Suprapubic skin (tissue), 4 donors: ENCODE measurements at regions not wholly inside any gene's neighbourhood (a gene's known extent, or its start where the extent isn't known, plus 50 kb on each side); places are given as distances from the start of the nearest gene placed in this dataset.

Source experiments
- DNase-seq, 2 donors: peaks; one replicate each; pipeline ENCODE4 v3.0.0-alpha.2; 2019; ENCODE audit warnings: low spot score in 2 of 2
- H3K27ac ChIP-seq: fragments of 200-600 bp; sonication (generic); one replicate; pipeline ENCODE4 v1.5.1; 2019
- H3K27me3 ChIP-seq: fragments of 200-600 bp; sonication (generic); one replicate; pipeline ENCODE4 v1.5.1; 2019
- H3K36me3 ChIP-seq: fragments of 200-600 bp; sonication (generic); one replicate; pipeline ENCODE4 v1.5.1; 2019
- H3K4me1 ChIP-seq: fragments of 200-600 bp; sonication (generic); one replicate; pipeline ENCODE4 v1.5.1; 2019
- H3K4me3 ChIP-seq: fragments of 200-600 bp; sonication (generic); one replicate; pipeline ENCODE4 v1.5.1; 2019; ENCODE audit warnings: mild to moderate bottlenecking
- H3K9me3 ChIP-seq: fragments of 200-600 bp; sonication (generic); one replicate; pipeline ENCODE4 v1.5.1; 2019
- EP300 ChIP-seq: sonication (generic); formaldehyde crosslinking; IDR thresholded peaks from one replicate; pipeline ENCODE4 v1.6.1; 2017; ENCODE audit warnings: antibody characterized with exemption
- POLR2A ChIP-seq, 2 donors: fragments of 450-650 bp; IDR thresholded peaks; one replicate each; pipeline ENCODE4 v1.6.1; 2017; ENCODE audit warnings: antibody characterized with exemption in 2 of 2, mild to moderate bottlenecking in 2 of 2, moderate library complexity in 2 of 2
- POLR2AphosphoS5 ChIP-seq, 3 donors: sonication (generic); formaldehyde crosslinking; IDR thresholded peaks; one replicate each; pipeline ENCODE4 v1.6.1; 2017; ENCODE audit warnings: antibody characterized with exemption in 3 of 3
- WGBS: methylation state at CpG from one replicate; pipeline ENCODE4 v1.1.5; 2018; 5-methylcytosine and 5-hydroxymethylcytosine counted together
- TF ChIP-seq, protein P1 (sequence below), 2 donors: fragments of 200-600 bp in 1 of 2; fragments of 450-650 bp in 1 of 2; sonication (generic) in 1 of 2; IDR thresholded peaks; one replicate each; pipeline ENCODE4 v1.5.1; 2016 to 2019; ENCODE audit warnings: antibody characterized with exemption in 2 of 2, mild to moderate bottlenecking in 1 of 2, moderate library complexity in 1 of 2

DNA sequence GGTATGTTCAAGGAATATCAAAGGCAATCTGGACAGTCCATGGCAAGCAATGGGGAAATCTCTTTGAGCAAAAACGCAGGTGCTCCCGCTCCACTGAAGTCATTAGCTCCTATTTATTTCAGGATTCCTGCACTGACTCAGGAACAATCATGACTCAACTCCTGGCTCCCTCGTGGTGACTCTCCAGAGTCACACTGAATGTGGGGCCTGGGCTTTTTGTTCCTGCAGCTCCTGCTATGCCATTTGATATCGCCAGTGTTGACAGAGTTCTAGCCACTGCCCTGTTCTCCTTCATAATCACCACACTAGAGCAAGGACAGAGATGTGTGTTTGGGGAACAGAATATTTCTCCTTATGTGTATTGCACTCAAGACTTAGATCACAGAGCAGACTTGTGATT lies 187.2 kb upstream of the ZNF462 start:
- Histone ChIP-seq H3K4me1 (no peaks in the 10 kb centered on the region), H3K27me3 (no peaks in the 10 kb centered on the region), H3K9me3 (no peaks in the 10 kb centered on the region), H3K27ac (no peak overlapping the region), H3K4me3 (no peak overlapping the region), H3K36me3 (no peaks in the 10 kb centered on the region)
- DNase-seq: no peak
- 87% methylated on average over 4 of the region's 4 CpGs for whole genome bisulfite sequencing
- TF ChIP-seq POLR2AphosphoS5 (IDR thresholded peaks at IDR 0.05): no peak
- TF ChIP-seq POLR2A (IDR thresholded peaks at IDR 0.05): no peak
- no peak for TF ChIP-seq EP300
- TF ChIP-seq, protein P1, sequence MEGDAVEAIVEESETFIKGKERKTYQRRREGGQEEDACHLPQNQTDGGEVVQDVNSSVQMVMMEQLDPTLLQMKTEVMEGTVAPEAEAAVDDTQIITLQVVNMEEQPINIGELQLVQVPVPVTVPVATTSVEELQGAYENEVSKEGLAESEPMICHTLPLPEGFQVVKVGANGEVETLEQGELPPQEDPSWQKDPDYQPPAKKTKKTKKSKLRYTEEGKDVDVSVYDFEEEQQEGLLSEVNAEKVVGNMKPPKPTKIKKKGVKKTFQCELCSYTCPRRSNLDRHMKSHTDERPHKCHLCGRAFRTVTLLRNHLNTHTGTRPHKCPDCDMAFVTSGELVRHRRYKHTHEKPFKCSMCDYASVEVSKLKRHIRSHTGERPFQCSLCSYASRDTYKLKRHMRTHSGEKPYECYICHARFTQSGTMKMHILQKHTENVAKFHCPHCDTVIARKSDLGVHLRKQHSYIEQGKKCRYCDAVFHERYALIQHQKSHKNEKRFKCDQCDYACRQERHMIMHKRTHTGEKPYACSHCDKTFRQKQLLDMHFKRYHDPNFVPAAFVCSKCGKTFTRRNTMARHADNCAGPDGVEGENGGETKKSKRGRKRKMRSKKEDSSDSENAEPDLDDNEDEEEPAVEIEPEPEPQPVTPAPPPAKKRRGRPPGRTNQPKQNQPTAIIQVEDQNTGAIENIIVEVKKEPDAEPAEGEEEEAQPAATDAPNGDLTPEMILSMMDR (IDR thresholded peaks at IDR 0.05): no peak

DNA sequence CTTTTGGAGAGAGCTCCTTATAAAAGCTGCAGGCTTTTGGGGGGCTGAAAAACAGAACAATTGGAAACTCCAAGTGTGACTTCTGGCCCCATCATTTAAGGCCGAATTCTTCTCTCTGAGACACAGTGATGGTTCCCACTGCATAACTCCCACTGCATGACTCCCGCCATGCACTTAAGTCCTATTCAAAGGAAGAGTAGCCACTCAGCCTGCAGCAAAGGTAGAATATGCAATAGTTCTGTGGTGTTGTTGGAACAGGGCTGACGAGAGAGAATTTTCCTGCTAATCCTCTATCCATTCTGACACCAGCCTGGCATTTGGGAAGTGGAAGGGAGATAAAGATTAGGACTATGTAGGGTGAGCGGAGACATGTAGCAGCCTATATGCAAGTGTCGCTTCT lies 185.6 kb upstream of the ZNF462 start:
- Histone ChIP-seq H3K4me1 (no peaks in the 10 kb centered on the region), H3K27me3 (no peaks in the 10 kb centered on the region), H3K4me3 (no peak overlapping the region), H3K27ac (no peak overlapping the region), H3K36me3 (no peaks in the 10 kb centered on the region), H3K9me3 (no peaks in the 10 kb centered on the region)
- no peak for DNase-seq
- TF ChIP-seq EP300: no peak
- TF ChIP-seq, protein P1 (IDR thresholded peaks at IDR 0.05): no peak
- WGBS: 96% methylated on average over 5 of the region's 5 CpGs

DNA sequence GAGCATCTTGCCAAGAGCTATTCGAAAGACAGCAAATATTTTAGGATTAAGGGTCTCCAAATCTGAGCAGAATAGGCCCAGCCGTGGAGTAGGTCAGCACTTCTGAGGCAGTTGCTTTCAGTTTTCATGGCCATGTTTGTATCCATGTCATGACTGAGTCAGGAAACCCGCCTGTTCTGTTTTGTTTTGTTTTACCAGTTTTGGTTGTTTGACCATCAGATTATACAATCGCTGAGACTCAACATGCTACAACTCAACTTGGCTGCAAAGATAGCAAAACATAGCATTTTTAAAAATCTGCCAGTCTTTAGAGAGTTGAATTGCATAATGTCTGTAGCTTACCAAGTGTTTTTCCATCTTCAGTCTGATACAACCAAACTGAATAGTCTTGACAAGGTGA lies 185.1 kb upstream of the ZNF462 start:
- H3K36me3 ChIP-seq: no peaks in the 10 kb centered on the region
- H3K4me1 ChIP-seq: no peaks in the 10 kb centered on the region
- H3K27me3 ChIP-seq: no peaks in the 10 kb centered on the region
- TF ChIP-seq POLR2AphosphoS5 (IDR thresholded peaks at IDR 0.05) (no peak), EP300 (no peak), POLR2A (IDR thresholded peaks at IDR 0.05) (no peak)
- TF ChIP-seq, protein P1 (IDR thresholded peaks at IDR 0.05): no peak
- DNase-seq: no peak
- 80% methylated on average over 4 of the region's 4 CpGs for WGBS
- no peaks in the 10 kb centered on the region for H3K9me3 ChIP-seq
- no peak overlapping the region for H3K4me3 ChIP-seq
- H3K27ac ChIP-seq: no peak overlapping the region

DNA sequence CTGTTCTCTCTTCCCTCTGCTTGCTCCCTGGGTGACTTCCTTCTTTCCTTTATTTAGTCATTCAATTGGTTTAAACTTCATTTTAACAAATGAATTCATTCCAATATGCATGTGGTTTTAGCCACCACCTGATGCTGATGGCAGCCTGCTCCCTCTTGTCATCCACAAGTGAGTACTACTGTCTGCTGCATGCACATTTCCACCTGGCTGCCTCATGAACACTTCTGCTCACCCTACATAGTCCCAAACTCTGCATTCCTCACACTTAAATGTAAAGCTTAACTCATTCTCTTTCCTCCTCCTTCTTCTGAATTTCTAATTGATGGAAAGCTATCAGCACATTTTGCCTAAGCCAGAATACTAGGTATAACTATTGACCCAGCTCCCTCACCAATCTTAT lies 184.7 kb upstream of the ZNF462 start:
- no peaks in the 10 kb centered on the region for H3K27me3 ChIP-seq
- no peaks in the 10 kb centered on the region for H3K4me1 ChIP-seq
- DNase-seq: no peak

DNA sequence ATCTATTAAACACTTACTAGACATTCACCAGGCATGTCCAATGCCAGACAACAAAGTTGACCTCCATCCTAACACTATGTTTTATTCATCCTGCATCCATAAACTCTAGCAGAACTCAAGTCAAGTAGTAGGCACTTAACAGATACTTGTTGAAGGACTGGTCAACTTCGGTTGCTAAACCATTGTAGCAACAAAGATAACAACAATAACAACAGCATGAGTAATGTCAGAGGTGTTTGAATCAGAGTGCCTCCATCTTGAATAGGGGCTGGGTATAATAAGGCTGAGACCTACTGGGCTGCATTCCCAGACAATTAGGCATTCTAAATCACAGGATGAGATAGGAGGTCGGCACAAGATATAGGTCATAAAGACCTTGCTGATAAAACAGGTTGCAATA lies 180.5 kb upstream of the ZNF462 start:
- Histone ChIP-seq H3K4me3 (no peak overlapping the region), H3K4me1 (no peaks in the 10 kb centered on the region), H3K36me3 (no peaks in the 10 kb centered on the region), H3K9me3 (no peaks in the 10 kb centered on the region), H3K27me3 (no peaks in the 10 kb centered on the region), H3K27ac (no peak overlapping the region)
- TF ChIP-seq POLR2A (IDR thresholded peaks at IDR 0.05) (no peak), EP300 (no peak), POLR2AphosphoS5 (IDR thresholded peaks at IDR 0.05) (no peak)
- TF ChIP-seq, protein P1 (IDR thresholded peaks at IDR 0.05): no peak
- DNase-seq: no peak
- 65% methylated on average over 2 of the region's 2 CpGs for WGBS

More for the DNA sequence above, 184.7 kb upstream of the ZNF462 start:
- H3K9me3 ChIP-seq: no peaks in the 10 kb centered on the region
- no peak overlapping the region for H3K4me3 ChIP-seq
- H3K36me3 ChIP-seq: no peaks in the 10 kb centered on the region
- TF ChIP-seq POLR2A (IDR thresholded peaks at IDR 0.05): no peak
- H3K27ac ChIP-seq: no peak overlapping the region

DNA sequence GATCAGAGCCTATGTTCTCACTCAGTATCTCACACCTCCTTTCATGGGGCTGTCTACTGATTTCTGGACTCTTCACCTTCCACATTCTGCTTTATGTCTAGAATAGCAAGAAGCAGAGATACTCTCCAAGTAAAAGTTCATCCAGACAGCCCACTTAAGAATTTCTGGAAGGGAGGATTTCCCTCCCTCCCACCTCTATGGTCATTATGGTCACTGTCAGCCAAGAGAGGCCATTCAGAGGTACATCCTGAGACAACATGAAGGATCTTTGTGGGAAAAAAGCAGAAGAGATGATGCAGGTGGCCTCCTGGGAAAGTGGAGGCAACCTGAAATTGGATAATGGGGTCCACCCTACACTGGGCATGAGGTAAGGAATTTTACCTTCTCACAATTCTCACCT lies 179.5 kb upstream of the ZNF462 start:
- Histone ChIP-seq H3K4me1 (no peaks in the 10 kb centered on the region), H3K27me3 (no peaks in the 10 kb centered on the region), H3K36me3 (no peaks in the 10 kb centered on the region), H3K4me3 (no peak overlapping the region), H3K27ac (no peak overlapping the region), H3K9me3 (no peaks in the 10 kb centered on the region)
- no peak for DNase-seq
- TF ChIP-seq POLR2AphosphoS5 (IDR thresholded peaks at IDR 0.05) (no peak), POLR2A (IDR thresholded peaks at IDR 0.05) (no peak), EP300 (no peak)
- TF ChIP-seq, protein P1 (IDR thresholded peaks at IDR 0.05): no peak
